ENCODE measurements at regions not wholly inside any gene's neighbourhood (a gene's known extent, or its start where the extent isn't known, plus 50 kb on each side); places are given as distances from the start of the nearest gene placed in this dataset.
"Not testable (repeated sequence)": the region's sequence is repeated elsewhere in the genome, so short reads cannot be mapped to it uniquely, and the experiment has no call there.

GRCh38 chr3:82493858-82494257 is 732.4 kb upstream of the GBE1 start:
- H3K27me3 Mint-ChIP-seq (ENCODE audit: insufficient read depth), result no peaks in the 10 kb centered on the region
- no peak for DNase-seq (ENCODE audit: low spot score)
- H3K4me1 Mint-ChIP-seq (ENCODE audit: low read depth), result no peaks in the 10 kb centered on the region
- H3K9me3 Mint-ChIP-seq, result no peaks in the 10 kb centered on the region
- intact Hi-C loops (cut with micrococcal nuclease), result no loop called here
- no peak overlapping the region for H3K27ac Mint-ChIP-seq
- no peak overlapping the region for H3K4me3 Mint-ChIP-seq
- no peaks in the 10 kb centered on the region for H3K36me3 Mint-ChIP-seq (ENCODE audit: low read depth)

- Mint-ChIP-seq H3K9me3 (no peaks in the 10 kb centered on the region), H3K4me1 (ENCODE audit: low read depth) (no peaks in the 10 kb centered on the region), H3K36me3 (ENCODE audit: low read depth) (no peaks in the 10 kb centered on the region), H3K27me3 (ENCODE audit: insufficient read depth) (no peaks in the 10 kb centered on the region), H3K4me3 (no peak overlapping the region), H3K27ac (no peak overlapping the region)
- intact Hi-C loops (cut with micrococcal nuclease), result no loop called here
- DNase-seq (ENCODE audit: low spot score), result no peak
Measured at GRCh38 chr3:82475306-82475705, 713.9 kb upstream of the GBE1 start.

GRCh38 chr3:82474711-82475110 is 713.3 kb upstream of the GBE1 start:
- Mint-ChIP-seq H3K4me1 (ENCODE audit: low read depth) (no peaks in the 10 kb centered on the region), H3K9me3 (no peaks in the 10 kb centered on the region), H3K27me3 (ENCODE audit: insufficient read depth) (no peaks in the 10 kb centered on the region), H3K4me3 (no peak overlapping the region), H3K36me3 (ENCODE audit: low read depth) (no peaks in the 10 kb centered on the region), H3K27ac (no peak overlapping the region)
- no peak for DNase-seq (ENCODE audit: low spot score)
- intact Hi-C loops (cut with micrococcal nuclease), result no loop called here

- intact Hi-C loops (cut with micrococcal nuclease), result no loop called here
- no peaks in the 10 kb centered on the region for H3K27me3 Mint-ChIP-seq (ENCODE audit: insufficient read depth)
- no peak overlapping the region for H3K4me3 Mint-ChIP-seq
- no peaks in the 10 kb centered on the region for H3K9me3 Mint-ChIP-seq
- no peak overlapping the region for H3K27ac Mint-ChIP-seq
- H3K4me1 Mint-ChIP-seq (ENCODE audit: low read depth), result no peaks in the 10 kb centered on the region
- H3K36me3 Mint-ChIP-seq (ENCODE audit: low read depth), result no peaks in the 10 kb centered on the region
- DNase-seq (ENCODE audit: low spot score), result no peak
Measured at GRCh38 chr3:82473864-82474541, 712.6 kb upstream of the GBE1 start.

- no peak overlapping the region for H3K4me3 Mint-ChIP-seq
- H3K27me3 Mint-ChIP-seq (ENCODE audit: insufficient read depth), result no peaks in the 10 kb centered on the region
- H3K9me3 Mint-ChIP-seq, result no peaks in the 10 kb centered on the region
- intact Hi-C loops (cut with micrococcal nuclease), result no loop called here
- H3K27ac Mint-ChIP-seq, result no peak overlapping the region
- DNase-seq (ENCODE audit: low spot score), result no peak
- no peaks in the 10 kb centered on the region for H3K4me1 Mint-ChIP-seq (ENCODE audit: low read depth)
- no peaks in the 10 kb centered on the region for H3K36me3 Mint-ChIP-seq (ENCODE audit: low read depth)
Measured at GRCh38 chr3:82467051-82467450, 705.6 kb upstream of the GBE1 start.

GRCh38 chr3:82462977-82463376 is 701.5 kb upstream of the GBE1 start:
- Mint-ChIP-seq H3K4me1 (ENCODE audit: low read depth) (no peaks in the 10 kb centered on the region), H3K36me3 (ENCODE audit: low read depth) (no peaks in the 10 kb centered on the region), H3K4me3 (no peak overlapping the region), H3K9me3 (peaks cover 3% of the 10 kb centered on the region), H3K27ac (no peak overlapping the region), H3K27me3 (ENCODE audit: insufficient read depth) (no peaks in the 10 kb centered on the region)
- intact Hi-C loops (cut with micrococcal nuclease), result no loop called here
- DNase-seq (ENCODE audit: low spot score), result no peak

- H3K27me3 Mint-ChIP-seq (ENCODE audit: insufficient read depth), result no peaks in the 10 kb centered on the region
- no peak overlapping the region for H3K4me3 Mint-ChIP-seq
- H3K36me3 Mint-ChIP-seq (ENCODE audit: low read depth), result no peaks in the 10 kb centered on the region
- intact Hi-C loops (cut with micrococcal nuclease), result no loop called here
- peaks cover 3% of the 10 kb centered on the region for H3K9me3 Mint-ChIP-seq
- no peak overlapping the region for H3K27ac Mint-ChIP-seq
- no peaks in the 10 kb centered on the region for H3K4me1 Mint-ChIP-seq (ENCODE audit: low read depth)
- DNase-seq (ENCODE audit: low spot score), result no peak
Measured at GRCh38 chr3:82461049-82461889, 699.8 kb upstream of the GBE1 start.

- no peaks in the 10 kb centered on the region for H3K27me3 Mint-ChIP-seq (ENCODE audit: insufficient read depth)
- no peak for DNase-seq (ENCODE audit: low spot score)
- intact Hi-C loops (cut with micrococcal nuclease), result no loop called here
- peaks cover 3% of the 10 kb centered on the region for H3K9me3 Mint-ChIP-seq
- H3K36me3 Mint-ChIP-seq (ENCODE audit: low read depth), result no peaks in the 10 kb centered on the region
- no peak overlapping the region for H3K4me3 Mint-ChIP-seq
- no peak overlapping the region for H3K27ac Mint-ChIP-seq
- H3K4me1 Mint-ChIP-seq (ENCODE audit: low read depth), result no peaks in the 10 kb centered on the region
Measured at GRCh38 chr3:82448320-82448719, 686.9 kb upstream of the GBE1 start.

GRCh38 chr3:82428821-82429220 is 667.4 kb upstream of the GBE1 start:
- H3K27ac Mint-ChIP-seq; H3K4me1 Mint-ChIP-seq (ENCODE audit: low read depth); H3K36me3 Mint-ChIP-seq (ENCODE audit: low read depth); H3K27me3 Mint-ChIP-seq (ENCODE audit: insufficient read depth); H3K9me3 Mint-ChIP-seq; H3K4me3 Mint-ChIP-seq; intact Hi-C loops (cut with micrococcal nuclease); DNase-seq (ENCODE audit: low spot score): not testable (repeated sequence)

GRCh38 chr3:82424031-82424339 is 662.5 kb upstream of the GBE1 start:
- no peak overlapping the region for H3K27ac Mint-ChIP-seq
- no peak overlapping the region for H3K4me3 Mint-ChIP-seq
- H3K4me1 Mint-ChIP-seq (ENCODE audit: low read depth), result no peaks in the 10 kb centered on the region
- no peaks in the 10 kb centered on the region for H3K27me3 Mint-ChIP-seq (ENCODE audit: insufficient read depth)
- H3K9me3 Mint-ChIP-seq, result no peaks in the 10 kb centered on the region
- intact Hi-C loops (cut with micrococcal nuclease), result no loop called here
- no peak for DNase-seq (ENCODE audit: low spot score)
- H3K36me3 Mint-ChIP-seq (ENCODE audit: low read depth), result no peaks in the 10 kb centered on the region

GRCh38 chr3:82423268-82424030 is 662.0 kb upstream of the GBE1 start:
- Mint-ChIP-seq H3K27ac (no peak overlapping the region), H3K36me3 (ENCODE audit: low read depth) (no peaks in the 10 kb centered on the region), H3K27me3 (ENCODE audit: insufficient read depth) (no peaks in the 10 kb centered on the region), H3K4me3 (no peak overlapping the region), H3K9me3 (no peaks in the 10 kb centered on the region), H3K4me1 (ENCODE audit: low read depth) (no peaks in the 10 kb centered on the region)
- DNase-seq (ENCODE audit: low spot score), result no peak
- intact Hi-C loops (cut with micrococcal nuclease), result no loop called here

- no peak for DNase-seq (ENCODE audit: low spot score)
- H3K36me3 Mint-ChIP-seq (ENCODE audit: low read depth), result no peaks in the 10 kb centered on the region
- no peak overlapping the region for H3K27ac Mint-ChIP-seq
- intact Hi-C loops (cut with micrococcal nuclease), result no loop called here
- H3K4me1 Mint-ChIP-seq (ENCODE audit: low read depth), result no peaks in the 10 kb centered on the region
- no peaks in the 10 kb centered on the region for H3K9me3 Mint-ChIP-seq
- no peaks in the 10 kb centered on the region for H3K27me3 Mint-ChIP-seq (ENCODE audit: insufficient read depth)
- H3K4me3 Mint-ChIP-seq, result no peak overlapping the region
Measured at GRCh38 chr3:82416830-82417229, 655.4 kb upstream of the GBE1 start.

GRCh38 chr3:82416349-82416748 is 654.9 kb upstream of the GBE1 start:
- Mint-ChIP-seq H3K36me3 (ENCODE audit: low read depth) (no peaks in the 10 kb centered on the region), H3K27ac (no peak overlapping the region), H3K4me1 (ENCODE audit: low read depth) (no peaks in the 10 kb centered on the region), H3K9me3 (no peaks in the 10 kb centered on the region), H3K27me3 (ENCODE audit: insufficient read depth) (no peaks in the 10 kb centered on the region), H3K4me3 (no peak overlapping the region)
- DNase-seq (ENCODE audit: low spot score), result no peak
- intact Hi-C loops (cut with micrococcal nuclease), result no loop called here
